Stimulated activated CD4-positive, alpha-beta T cell treated with anti-CD3 and anti-CD28 coated beads, Interleukin-12 subunit alpha, Interleukin-12 subunit beta, amount 100 ng/mL, for 24 hours (primary cell): ENCODE measurements at regions not wholly inside any gene's neighbourhood (a gene's known extent, or its start where the extent isn't known, plus 50 kb on each side); places are given as distances from the start of the nearest gene placed in this dataset.

Experiments used
- DNase-seq, 2 experiments: peaks; one replicate each; pipeline ENCODE4 v3.0.0-alpha.2; 2020; ENCODE audit warnings: low read depth in 2 of 2

GRCh38 chr6:14321992-14322772, 204.6 kb downstream of the CD83 start:
- DNase-seq, result no peak

GRCh38 chr6:14322841-14323240, 205.3 kb downstream of the CD83 start:
- DNase-seq, result no peak

GRCh38 chr6:14326774-14327173, 209.2 kb downstream of the CD83 start:
- no peak for DNase-seq

- no peak for DNase-seq
Measured at GRCh38 chr6:14328163-14328562, 210.6 kb downstream of the CD83 start.

GRCh38 chr6:14333556-14334305, 216.2 kb downstream of the CD83 start:
- no peak for DNase-seq

GRCh38 chr6:14335071-14335470, 217.5 kb downstream of the CD83 start:
- DNase-seq, result no peak

- no peak for DNase-seq
Measured at GRCh38 chr6:14337152-14337551, 219.6 kb downstream of the CD83 start.

GRCh38 chr6:14339172-14339571, 221.6 kb downstream of the CD83 start:
- DNase-seq, result no peak

GRCh38 chr6:14339711-14340584, 222.4 kb downstream of the CD83 start:
- DNase-seq, result no peak

GRCh38 chr6:14344486-14344885, 226.9 kb downstream of the CD83 start:
- DNase-seq, result no peak

GRCh38 chr6:14348389-14348788, 230.8 kb downstream of the CD83 start:
- DNase-seq, result no peak

- no peak for DNase-seq
Measured at GRCh38 chr6:14349507-14349906, 231.9 kb downstream of the CD83 start.

- DNase-seq, result no peak
Measured at GRCh38 chr6:14350210-14350609, 232.6 kb downstream of the CD83 start.

GRCh38 chr6:14353281-14353680, 235.7 kb downstream of the CD83 start:
- no peak for DNase-seq

GRCh38 chr6:14353798-14354197, 236.2 kb downstream of the CD83 start:
- no peak for DNase-seq

- DNase-seq, result peak; percentile 11 to 43
Measured at GRCh38 chr6:14354919-14355572, 237.5 kb downstream of the CD83 start.

- DNase-seq, result no peak
Measured at GRCh38 chr6:14359438-14359837, 241.9 kb downstream of the CD83 start.

GRCh38 chr6:14360565-14360964, 243.0 kb downstream of the CD83 start:
- DNase-seq, result no peak

- DNase-seq, result no peak
Measured at GRCh38 chr6:14361297-14361696, 243.7 kb downstream of the CD83 start.

GRCh38 chr6:14361956-14362587, 244.5 kb downstream of the CD83 start:
- no peak for DNase-seq

GRCh38 chr6:14364370-14364769, 246.8 kb downstream of the CD83 start:
- no peak for DNase-seq
